GM21717 (cell line): ENCODE measurements at regions not wholly inside any gene's neighbourhood (a gene's known extent, or its start where the extent isn't known, plus 50 kb on each side); places are given as distances from the start of the nearest gene placed in this dataset.

Experiments used
- ATAC-seq: cut with Tn5 transposase; IDR thresholded peaks from one replicate; pipeline ENCODE4 v1.9.1; 2021; ENCODE audit warnings: mild to moderate bottlenecking, moderate library complexity; ENCODE audit not compliant: unreplicated experiment

- ATAC-seq = no peak
Observed at GRCh38 chr2:200135082-200135481, 171.4 kb upstream of the SPATS2L start.

GRCh38 chr2:200136655-200137054 is 169.8 kb upstream of the SPATS2L start:
- no peak for ATAC-seq

GRCh38 chr2:200137271-200137670 is 169.2 kb upstream of the SPATS2L start:
- ATAC-seq = no peak

GRCh38 chr2:200137691-200138090 is 168.8 kb upstream of the SPATS2L start:
- ATAC-seq = no peak

- no peak for ATAC-seq
Observed at GRCh38 chr2:200138391-200139124, 167.9 kb upstream of the SPATS2L start.

- ATAC-seq = no peak
Observed at GRCh38 chr2:200144571-200144970, 161.9 kb upstream of the SPATS2L start.

GRCh38 chr2:200146501-200146900 is 160.0 kb upstream of the SPATS2L start:
- ATAC-seq = no peak

GRCh38 chr2:200147371-200147770 is 159.1 kb upstream of the SPATS2L start:
- ATAC-seq = no peak

GRCh38 chr2:200148366-200148765 is 158.1 kb upstream of the SPATS2L start:
- no peak for ATAC-seq

GRCh38 chr2:200150411-200151086 is 155.9 kb upstream of the SPATS2L start:
- no peak for ATAC-seq

GRCh38 chr2:200155652-200156051 is 150.8 kb upstream of the SPATS2L start:
- no peak for ATAC-seq

- ATAC-seq = no peak
Observed at GRCh38 chr2:200156166-200156835, 150.2 kb upstream of the SPATS2L start.

- ATAC-seq = no peak
Observed at GRCh38 chr2:200158647-200159356, 147.7 kb upstream of the SPATS2L start.

- no peak for ATAC-seq
Observed at GRCh38 chr2:200159357-200159707, 147.2 kb upstream of the SPATS2L start.

- no peak for ATAC-seq
Observed at GRCh38 chr2:200159829-200160781, 146.4 kb upstream of the SPATS2L start.

GRCh38 chr2:200161458-200161857 is 145.0 kb upstream of the SPATS2L start:
- no peak for ATAC-seq

GRCh38 chr2:200165687-200166086 is 140.8 kb upstream of the SPATS2L start:
- no peak for ATAC-seq

- no peak for ATAC-seq
Observed at GRCh38 chr2:200168641-200169555, 137.6 kb upstream of the SPATS2L start.

- ATAC-seq = no peak
Observed at GRCh38 chr2:200170221-200170620, 136.3 kb upstream of the SPATS2L start.
